Activated CD8-positive, alpha-beta memory T cell treated with anti-CD3 and anti-CD28 coated beads, Interleukin-2, amount 10 ng/mL, durations not matched to agents 7 days and 5 days (primary cell): ENCODE measurements at regions not wholly inside any gene's neighbourhood (a gene's known extent, or its start where the extent isn't known, plus 50 kb on each side); places are given as distances from the start of the nearest gene placed in this dataset.

Experiments
- ATAC-seq: fragments of 150-1000 bp; cut with Tn5 transposase; one replicate; pipeline ENCODE4 v1.10.0; 2021; ENCODE audit warnings: moderate library complexity
- CTCF ChIA-PET: fragments of 350-600 bp; sonication (Branson Sonifier 250); formaldehyde crosslinking; loops from one replicate; lab custom pipeline; 2021; ENCODE audit warnings: antibody characterized with exemption; lab: Charles Lee
- DNase-seq: peaks from one replicate; pipeline ENCODE4 v3.0.0-alpha.2; 2020
- H3K27ac Mint-ChIP-seq: one replicate; pipeline ENCODE4 v1.8.0; 2021; ENCODE audit warnings: mild to moderate bottlenecking, mixed read lengths
- H3K27me3 Mint-ChIP-seq: one replicate; pipeline ENCODE4 v1.8.0; 2021; ENCODE audit warnings: mixed read lengths
- H3K36me3 Mint-ChIP-seq: one replicate; pipeline ENCODE4 v1.8.0; 2021; ENCODE audit warnings: mild to moderate bottlenecking, mixed read lengths
- H3K4me1 Mint-ChIP-seq: one replicate; pipeline ENCODE4 v1.8.0; 2021; ENCODE audit warnings: mixed read lengths
- H3K4me3 Mint-ChIP-seq: one replicate; pipeline ENCODE4 v1.8.0; 2021; ENCODE audit warnings: mild to moderate bottlenecking, moderate library complexity, mixed read lengths
- H3K9me3 Mint-ChIP-seq: one replicate; pipeline ENCODE4 v1.8.0; 2022; ENCODE audit warnings: low read depth, mixed read lengths

GRCh38 chrX:104315555-104315954 lies 60.8 kb upstream of the ESX1 start:
- no peak overlapping the region for H3K4me3 Mint-ChIP-seq
- DNase-seq (no peak), ATAC-seq (no peak)
- H3K27me3 Mint-ChIP-seq, result peaks cover 2% of the 10 kb centered on the region
- CTCF ChIA-PET, result no interaction called here
- no peak overlapping the region for H3K27ac Mint-ChIP-seq
- H3K36me3 Mint-ChIP-seq, result no peaks in the 10 kb centered on the region
- no peaks in the 10 kb centered on the region for H3K9me3 Mint-ChIP-seq
- H3K4me1 Mint-ChIP-seq, result no peaks in the 10 kb centered on the region

GRCh38 chrX:104310657-104311254 lies 56.0 kb upstream of the ESX1 start:
- ATAC-seq, result no peak
- CTCF ChIA-PET, result no interaction called here
- Mint-ChIP-seq H3K4me3 (no peak overlapping the region), H3K36me3 (no peaks in the 10 kb centered on the region), H3K27ac (no peak overlapping the region), H3K9me3 (no peaks in the 10 kb centered on the region), H3K27me3 (no peaks in the 10 kb centered on the region), H3K4me1 (no peaks in the 10 kb centered on the region)
- no peak for DNase-seq

- DNase-seq, result no peak
- ATAC-seq, result no peak
- Mint-ChIP-seq H3K9me3 (no peaks in the 10 kb centered on the region), H3K36me3 (no peaks in the 10 kb centered on the region), H3K4me3 (no peak overlapping the region), H3K4me1 (no peaks in the 10 kb centered on the region), H3K27me3 (no peaks in the 10 kb centered on the region), H3K27ac (no peak overlapping the region)
- CTCF ChIA-PET, result no interaction called here
These were observed 55.4 kb upstream of the ESX1 start for GRCh38 chrX:104310090-104310489.

- no peak for DNase-seq
- no peaks in the 10 kb centered on the region for H3K4me1 Mint-ChIP-seq
- H3K27me3 Mint-ChIP-seq, result no peaks in the 10 kb centered on the region
- H3K9me3 Mint-ChIP-seq, result no peaks in the 10 kb centered on the region
- no peak overlapping the region for H3K4me3 Mint-ChIP-seq
- no peak for ATAC-seq
- no peak overlapping the region for H3K27ac Mint-ChIP-seq
- CTCF ChIA-PET, result no interaction called here
- no peaks in the 10 kb centered on the region for H3K36me3 Mint-ChIP-seq
These were observed 54.4 kb upstream of the ESX1 start for GRCh38 chrX:104309169-104309568.

- no peaks in the 10 kb centered on the region for H3K4me1 Mint-ChIP-seq
- no peak overlapping the region for H3K27ac Mint-ChIP-seq
- no peaks in the 10 kb centered on the region for H3K36me3 Mint-ChIP-seq
- no peak overlapping the region for H3K4me3 Mint-ChIP-seq
- DNase-seq (no peak), ATAC-seq (no peak)
- CTCF ChIA-PET, result no interaction called here
- no peaks in the 10 kb centered on the region for H3K27me3 Mint-ChIP-seq
- no peaks in the 10 kb centered on the region for H3K9me3 Mint-ChIP-seq
These were observed 52.6 kb upstream of the ESX1 start for GRCh38 chrX:104307341-104307740.

- H3K27me3 Mint-ChIP-seq, result no peaks in the 10 kb centered on the region
- CTCF ChIA-PET, result no interaction called here
- DNase-seq, result no peak
- no peak for ATAC-seq
- H3K36me3 Mint-ChIP-seq, result no peaks in the 10 kb centered on the region
- no peaks in the 10 kb centered on the region for H3K9me3 Mint-ChIP-seq
- no peak overlapping the region for H3K27ac Mint-ChIP-seq
- no peak overlapping the region for H3K4me3 Mint-ChIP-seq
- H3K4me1 Mint-ChIP-seq, result no peaks in the 10 kb centered on the region
These were observed 51.4 kb upstream of the ESX1 start for GRCh38 chrX:104306180-104306579.
